Activated effector memory CD4-positive, alpha-beta T cell treated with anti-CD3 and anti-CD28 coated beads, Interleukin-2, amount 50 U/mL, for 16 hours (primary cell): ENCODE measurements at regions not wholly inside any gene's neighbourhood (a gene's known extent, or its start where the extent isn't known, plus 50 kb on each side); places are given as distances from the start of the nearest gene placed in this dataset.
"Not testable (repeated sequence)": the region's sequence is repeated elsewhere in the genome, so short reads cannot be mapped to it uniquely, and the experiment has no call there.

Source experiments
- DNase-seq: peaks from one replicate; pipeline ENCODE4 v3.0.0-alpha.2; 2020

DNA sequence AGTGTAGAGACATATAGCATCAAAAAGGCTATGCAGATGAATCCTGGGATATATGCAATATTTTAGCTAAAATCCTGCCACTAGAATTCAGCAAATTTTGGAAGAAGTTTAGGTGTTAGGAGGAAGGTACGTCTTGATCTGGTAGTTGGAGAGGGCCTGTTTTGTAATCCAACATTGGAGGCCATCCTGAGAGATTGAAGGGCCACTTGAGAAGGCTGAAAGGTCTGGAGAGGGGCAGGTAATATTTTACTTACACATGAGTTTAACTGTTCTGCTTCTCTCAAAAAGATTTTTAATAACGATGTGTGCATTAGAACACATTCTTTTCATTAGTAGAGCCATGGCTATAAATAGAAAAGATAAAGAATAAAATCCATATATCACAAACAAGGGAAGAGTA, 422.1 kb downstream of the RAB38 start:
- DNase-seq: no peak

DNA sequence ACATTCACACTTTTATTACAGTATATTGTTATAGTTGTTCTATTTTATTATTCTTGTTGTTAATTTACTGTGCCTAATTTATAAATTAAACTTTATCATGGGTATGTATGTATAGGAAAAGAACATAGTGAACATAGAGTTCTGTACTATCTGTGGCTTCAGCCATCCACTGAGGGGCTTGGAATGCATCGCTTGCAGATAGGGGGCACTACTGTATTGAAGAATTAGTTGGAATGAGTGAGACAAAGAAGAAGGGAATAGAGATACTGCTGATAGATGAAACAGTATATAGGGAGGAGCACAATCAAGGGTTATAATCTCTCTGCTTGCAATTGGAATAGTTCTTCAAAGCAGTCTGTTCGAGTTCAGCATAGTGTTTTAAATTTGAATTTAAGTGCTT, 432.2 kb downstream of the RAB38 start:
- DNase-seq: no peak

DNA sequence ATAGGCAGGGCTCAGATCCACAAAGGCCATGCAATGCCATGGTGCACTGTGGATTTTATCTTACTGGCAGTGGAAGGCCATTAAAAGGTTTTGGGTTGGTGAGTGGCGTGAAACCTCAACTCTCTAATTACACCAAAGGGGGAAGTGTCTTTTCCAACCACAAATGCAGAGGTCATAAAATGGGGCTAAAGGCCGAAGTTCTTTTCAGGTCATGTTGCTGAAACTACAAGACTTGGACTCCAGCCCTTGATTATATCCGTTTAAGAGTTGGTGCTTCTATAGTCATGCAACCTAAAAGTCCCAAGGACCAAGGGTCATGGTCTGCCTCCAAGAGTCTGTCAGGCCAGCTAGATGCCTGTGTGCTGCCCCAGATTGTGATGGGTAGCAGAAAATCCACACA, 434.3 kb downstream of the RAB38 start:
- no peak for DNase-seq

DNA sequence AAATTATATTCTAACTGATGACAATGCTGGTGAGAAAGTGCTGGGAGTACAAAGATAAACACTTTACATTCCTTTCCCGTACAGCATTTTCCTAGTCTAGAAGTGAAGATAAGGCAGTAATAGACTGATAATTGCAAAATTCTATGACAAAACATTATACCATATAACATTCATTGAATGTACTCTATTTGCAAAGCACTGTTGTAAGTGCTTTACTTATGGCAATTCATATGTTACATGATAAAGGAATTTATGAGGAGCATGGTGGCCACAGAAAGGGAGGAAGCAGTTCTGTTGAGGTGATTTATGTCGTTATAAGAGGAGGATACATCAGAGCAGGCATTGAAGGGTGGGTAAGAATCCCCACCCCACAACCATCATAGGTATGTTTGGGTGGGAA, 434.8 kb downstream of the RAB38 start:
- DNase-seq: no peak

DNA sequence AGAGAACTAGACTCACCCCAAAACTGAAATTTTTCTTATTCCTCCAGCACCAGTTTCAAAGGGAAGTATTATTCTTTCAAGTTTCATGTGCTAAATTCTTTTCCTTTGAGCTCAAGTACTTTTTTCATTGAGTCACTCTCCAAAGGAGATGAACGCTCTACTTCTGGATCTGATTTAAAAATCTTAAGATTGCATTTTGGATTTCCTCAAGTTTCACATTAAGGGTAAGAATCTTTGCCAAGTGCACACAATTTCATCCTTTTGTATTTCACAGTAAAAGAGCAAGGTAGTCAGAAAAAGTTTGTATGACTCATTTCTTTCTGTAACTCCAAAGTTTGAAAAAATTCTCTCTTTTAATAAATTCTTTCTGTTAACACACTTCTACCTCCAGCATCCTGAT, 435.5 kb downstream of the RAB38 start:
- no peak for DNase-seq

DNA sequence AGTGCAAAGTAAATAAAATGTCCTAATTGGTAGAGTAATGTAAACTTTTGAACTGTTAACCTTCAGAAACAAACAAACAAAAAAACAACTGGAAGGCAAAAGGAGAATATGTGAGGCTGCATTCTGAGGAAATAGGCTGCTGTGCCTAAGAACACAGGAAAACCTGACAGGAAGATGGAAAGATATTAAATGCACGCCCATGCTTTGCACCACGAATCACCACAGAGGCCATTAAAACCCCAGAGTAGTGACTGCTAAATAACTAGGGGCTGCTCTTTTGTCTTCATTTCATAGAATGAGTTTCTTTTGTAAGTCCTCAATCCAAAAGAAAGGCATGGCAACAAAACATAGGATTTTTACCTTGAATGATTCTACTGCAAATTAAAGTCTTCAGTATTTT, 436.0 kb downstream of the RAB38 start:
- no peak for DNase-seq

DNA sequence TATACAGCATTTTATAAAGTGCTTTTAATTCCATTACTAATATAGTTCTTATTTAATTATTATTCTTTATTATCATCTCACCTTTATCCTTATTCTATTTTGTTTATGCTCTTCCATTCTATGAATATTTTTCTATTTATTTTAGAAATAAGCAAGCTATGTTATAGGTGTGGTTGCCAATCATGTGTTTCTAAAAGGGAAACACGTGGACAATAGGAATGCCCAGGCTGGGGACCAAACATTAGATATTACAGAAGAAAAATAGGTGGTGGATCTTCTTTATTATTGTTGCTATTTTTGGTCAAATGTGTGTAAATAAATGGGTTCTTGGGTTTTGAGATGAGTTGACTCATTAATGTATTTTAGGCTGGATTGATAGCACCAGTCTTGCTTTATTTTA, 438.3 kb downstream of the RAB38 start:
- no peak for DNase-seq

DNA sequence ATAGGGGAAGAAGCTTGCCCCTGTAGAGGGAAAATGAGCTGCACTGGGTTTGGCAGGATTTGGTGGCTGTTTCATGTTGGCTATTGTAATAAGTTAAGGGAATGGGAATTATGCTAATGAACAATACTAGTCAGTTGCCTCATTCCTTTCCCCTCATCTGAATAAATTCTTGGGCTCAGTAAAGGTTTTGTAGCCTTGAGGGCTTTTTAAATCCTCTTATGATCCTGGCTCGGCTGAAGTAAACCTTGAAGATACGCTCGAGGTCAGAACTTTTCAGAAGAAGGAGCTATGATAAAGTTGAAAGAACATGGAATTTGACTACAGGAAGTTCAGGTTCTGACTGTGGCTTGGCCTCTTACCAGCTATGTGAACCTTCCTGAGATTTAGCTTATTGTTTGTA, 448.7 kb downstream of the RAB38 start:
- no peak for DNase-seq

DNA sequence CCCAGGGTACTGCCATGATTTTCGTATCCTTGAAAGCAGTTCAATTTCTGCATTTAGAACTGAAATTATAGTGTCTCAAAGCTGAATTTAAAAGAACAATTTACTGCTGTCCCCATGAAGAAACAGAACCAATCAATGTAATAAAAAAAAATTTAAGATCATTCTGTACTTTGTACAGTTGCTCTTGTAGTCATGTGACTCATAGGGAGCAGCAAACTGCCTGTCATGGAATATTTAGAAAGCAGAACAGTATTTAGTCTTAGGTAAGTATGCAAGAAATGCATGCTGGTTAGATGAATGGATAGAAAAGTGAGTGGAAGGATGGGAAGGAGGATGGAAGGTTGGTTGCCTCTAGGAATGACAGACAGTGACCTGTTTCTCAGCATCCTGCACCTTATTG, 450.9 kb downstream of the RAB38 start:
- DNase-seq: no peak

DNA sequence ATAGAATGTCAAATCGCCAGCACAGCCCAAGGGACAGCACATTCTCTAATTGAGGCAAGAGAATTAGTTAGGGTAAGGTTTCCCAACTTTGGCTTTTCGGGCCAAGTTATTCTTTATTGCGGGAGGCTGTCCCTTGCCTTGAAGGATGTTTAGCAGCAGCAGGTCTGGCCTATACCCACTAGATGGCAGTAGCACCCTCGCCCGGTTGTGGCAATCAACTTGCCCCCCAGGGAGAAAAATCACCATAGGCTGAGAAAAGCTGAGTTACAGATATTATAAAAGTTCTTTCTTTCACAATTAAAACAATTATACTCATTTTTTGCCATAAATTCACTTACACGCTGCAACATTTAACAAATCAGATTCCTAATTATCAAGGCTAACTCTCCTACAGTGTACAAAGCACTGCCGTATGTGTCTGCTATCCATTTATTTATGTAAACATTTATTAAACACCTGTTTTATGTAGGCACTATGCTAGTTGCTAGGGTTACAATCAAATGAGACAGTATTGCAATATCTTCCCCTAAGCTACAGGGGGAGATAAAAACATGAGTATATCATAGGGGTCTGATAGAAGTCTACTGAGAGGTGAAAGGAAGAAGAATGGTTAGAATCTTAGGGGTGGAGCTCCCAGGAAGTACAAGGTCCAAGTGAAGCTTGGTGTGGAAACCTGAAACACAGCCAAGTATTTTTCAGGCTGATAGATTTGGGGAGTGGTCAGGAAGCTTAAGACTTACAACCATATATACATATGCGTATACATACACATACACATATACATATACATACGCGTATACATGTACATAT, 452.3 kb downstream of the RAB38 start:
- no peak for DNase-seq

DNA sequence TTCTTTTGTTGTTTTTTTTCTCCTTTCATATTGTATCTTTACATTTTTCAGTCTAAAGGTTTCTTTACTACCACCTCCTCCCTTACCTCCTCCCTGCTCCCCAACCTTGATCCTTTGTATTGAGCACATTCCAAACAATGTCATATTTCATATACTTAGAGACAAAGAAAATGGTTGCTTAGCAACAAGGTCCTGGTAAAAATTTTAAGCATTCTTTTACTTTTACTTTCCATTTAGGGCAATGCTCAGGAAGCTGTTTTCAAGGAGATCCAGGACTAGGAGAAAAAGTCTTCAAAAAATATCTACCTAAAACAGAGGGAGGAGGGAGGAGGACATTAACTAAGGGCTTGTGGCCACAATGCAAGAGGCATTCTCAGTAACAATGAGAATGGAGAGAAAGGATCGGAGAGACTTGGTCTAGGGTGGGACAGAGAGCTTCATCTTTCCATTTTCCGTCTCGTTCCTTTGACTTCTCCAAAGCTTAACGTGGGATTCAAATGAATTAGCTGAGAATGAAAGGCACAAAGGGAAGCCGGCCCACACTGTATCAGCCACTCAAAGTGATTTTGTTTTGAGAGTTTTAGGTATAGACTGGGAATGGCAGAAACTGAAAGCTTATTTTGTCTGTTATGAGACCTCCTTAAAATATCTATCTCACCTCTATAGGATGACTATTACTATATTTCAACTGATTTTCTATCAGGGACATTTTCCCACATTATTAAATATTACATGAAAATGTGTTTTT, 455.7 kb downstream of the RAB38 start:
- DNase-seq: no peak

DNA sequence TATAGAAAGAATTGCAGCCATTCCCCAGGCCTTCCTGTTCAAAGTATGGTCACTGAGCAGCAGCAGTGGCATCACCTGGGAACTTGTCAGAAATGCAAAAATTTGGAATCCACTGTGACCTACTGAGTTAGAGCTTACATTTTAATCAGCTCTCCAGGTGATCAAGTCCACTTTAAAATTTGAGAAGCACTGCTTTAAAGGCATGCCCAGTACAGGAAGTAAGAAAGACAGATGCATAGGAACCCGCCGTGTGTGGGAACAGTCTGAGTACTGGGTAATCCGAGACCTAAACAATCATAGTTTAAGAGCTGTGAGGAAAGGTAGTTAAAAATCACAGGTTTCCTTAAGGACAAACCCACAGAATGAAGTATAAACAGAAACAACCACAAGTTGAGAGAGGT, 462.4 kb downstream of the RAB38 start:
- DNase-seq: no peak

DNA sequence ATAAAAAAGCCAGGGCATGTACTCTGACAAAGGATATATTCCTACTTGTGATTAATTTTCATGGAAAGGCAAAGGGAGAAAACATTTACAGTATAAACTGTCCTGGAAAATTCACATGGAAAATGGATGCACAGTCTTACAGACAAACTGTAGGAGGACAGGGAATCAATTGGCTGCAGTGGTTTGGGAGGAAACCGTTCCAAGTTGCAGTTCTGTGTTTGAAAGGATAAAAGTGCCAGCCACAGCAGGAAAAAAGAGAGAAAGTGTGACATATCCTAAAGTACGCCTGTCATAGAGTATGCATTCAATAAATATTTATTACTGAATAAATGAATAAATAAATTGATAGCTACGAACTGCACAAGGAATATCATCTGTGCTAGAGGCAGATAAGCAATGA, 462.9 kb downstream of the RAB38 start:
- DNase-seq: no peak

DNA sequence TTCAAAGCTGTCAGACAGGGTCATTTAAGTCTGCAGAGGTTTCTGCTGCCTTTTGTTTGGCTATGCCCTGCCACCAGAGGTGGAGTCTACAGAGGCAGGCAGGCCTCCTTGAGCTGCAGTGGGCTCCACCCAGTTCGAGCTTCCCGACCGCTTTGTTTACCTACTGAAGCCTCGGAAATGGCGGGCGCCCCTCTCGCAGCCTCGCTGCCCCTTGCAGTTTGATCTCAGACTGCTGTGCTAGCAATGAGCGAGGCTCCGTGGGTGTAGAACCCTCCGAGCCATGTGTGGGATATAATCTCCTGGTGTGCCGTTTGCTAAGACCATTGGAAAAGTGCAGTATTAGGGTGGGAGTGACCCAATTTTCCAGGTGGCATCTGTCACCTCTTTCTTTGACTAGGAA, 471.7 kb downstream of the RAB38 start:
- not testable (repeated sequence) for DNase-seq

DNA sequence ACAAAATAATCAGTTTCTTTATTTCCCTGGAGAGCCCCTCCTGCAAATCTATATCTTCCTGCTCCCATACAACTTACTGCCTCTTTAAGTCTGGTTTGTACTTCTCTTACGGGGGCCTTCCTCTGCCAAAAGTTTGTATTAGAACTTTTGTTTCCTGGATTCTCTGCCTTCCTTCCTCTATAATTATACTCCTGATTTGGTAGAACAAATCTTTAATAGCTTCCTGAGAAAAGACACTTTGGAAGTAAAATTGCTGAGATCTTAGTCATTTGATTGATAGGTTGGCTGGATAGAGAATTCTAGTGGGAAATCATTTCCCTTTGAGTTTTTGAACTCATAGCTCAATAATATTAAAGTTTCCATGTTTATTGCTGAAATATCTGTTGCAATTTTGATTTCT, 499.2 kb downstream of the RAB38 start:
- no peak for DNase-seq

DNA sequence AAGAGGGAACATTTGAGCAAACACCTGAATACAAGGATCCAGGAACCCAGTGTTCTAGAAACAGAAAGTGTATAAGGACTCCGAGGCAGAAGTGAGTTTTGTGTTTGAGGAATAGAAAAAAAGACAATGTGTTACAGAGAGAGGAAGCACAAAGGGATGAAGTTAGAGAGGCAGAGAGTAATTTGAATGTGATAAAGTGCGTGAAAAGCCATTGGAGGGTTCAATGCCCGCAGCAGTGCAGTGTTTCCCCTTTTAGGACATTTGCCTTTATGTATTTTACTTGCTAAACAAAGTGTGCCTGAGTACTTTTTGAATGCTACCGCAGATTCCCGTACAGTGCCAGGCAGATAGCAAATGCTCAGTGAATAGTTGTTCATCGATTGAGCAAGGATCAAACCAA, 508.5 kb downstream of the RAB38 start:
- no peak for DNase-seq

DNA sequence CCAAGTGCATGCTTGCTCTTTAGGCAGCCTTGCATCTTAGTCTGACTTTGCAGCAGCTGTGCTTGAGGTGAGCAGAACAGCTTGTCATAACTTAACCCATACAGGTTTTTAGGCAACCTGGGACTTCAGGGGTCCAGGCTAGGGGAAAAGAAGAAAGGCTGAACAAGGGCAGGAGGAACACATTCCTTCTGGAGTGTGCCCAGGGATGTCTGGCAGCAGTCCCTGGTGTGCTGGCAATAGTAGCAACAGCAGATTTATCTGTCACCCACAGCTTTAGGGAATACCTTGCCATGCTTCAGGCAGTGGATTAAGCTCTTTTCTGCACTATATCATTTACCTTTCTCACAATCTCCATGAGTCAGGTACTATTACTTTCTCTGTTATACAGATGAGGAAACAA, 513.0 kb downstream of the RAB38 start:
- DNase-seq: no peak

DNA sequence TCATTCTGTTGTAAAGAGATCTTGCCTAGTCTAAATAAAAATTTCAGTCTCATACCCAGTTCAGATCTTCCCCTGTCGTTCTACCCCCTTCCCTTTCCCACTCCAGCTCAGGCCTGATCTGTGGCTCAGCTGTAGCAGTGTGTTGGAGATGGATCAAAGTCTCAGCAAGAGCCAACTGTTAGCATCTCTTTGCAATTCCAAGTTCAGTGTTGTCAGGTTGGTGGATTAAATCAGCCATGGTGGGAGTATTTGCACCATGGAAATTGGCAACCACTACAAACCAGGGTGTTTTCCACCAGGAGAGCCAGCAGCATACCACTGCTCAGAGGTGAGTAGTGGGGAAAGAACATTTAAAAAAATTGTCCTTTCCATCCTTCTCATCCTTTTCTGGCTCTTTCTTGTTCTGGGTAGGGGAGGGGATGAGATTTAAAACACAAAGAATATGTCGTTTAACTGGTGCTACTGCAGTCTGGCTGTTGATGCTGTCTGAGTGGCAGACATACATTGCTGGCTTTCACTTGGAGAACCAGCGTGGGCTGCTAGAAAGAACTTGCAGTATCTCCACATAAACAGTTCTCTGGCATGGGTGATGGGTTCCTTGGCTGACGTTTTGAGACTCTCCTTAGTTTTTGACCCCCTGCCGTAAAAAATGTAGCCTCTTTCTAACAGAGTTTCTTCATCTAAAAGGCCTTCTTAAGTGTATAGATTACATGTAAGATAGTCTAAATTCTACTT, 514.1 kb downstream of the RAB38 start:
- no peak for DNase-seq

DNA sequence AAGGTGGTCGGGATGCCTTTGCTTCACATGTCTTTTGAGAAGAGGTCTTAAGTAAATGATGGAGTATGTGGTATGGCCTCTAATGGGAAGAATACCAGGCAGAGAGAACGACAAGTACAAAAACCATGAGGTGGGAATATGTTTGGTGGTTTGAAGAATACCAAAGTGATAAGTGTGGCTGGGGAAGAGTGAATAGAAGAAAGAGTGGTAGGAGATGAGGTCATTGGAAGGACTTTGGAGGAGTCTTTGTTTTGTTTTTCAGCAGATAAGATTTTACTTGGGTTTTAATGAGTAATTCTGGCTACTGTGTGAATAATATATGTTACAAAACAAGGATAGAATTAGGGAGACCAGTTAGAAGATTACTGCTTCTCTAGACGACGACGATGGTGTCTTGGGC, 515.4 kb downstream of the RAB38 start:
- no peak for DNase-seq

DNA sequence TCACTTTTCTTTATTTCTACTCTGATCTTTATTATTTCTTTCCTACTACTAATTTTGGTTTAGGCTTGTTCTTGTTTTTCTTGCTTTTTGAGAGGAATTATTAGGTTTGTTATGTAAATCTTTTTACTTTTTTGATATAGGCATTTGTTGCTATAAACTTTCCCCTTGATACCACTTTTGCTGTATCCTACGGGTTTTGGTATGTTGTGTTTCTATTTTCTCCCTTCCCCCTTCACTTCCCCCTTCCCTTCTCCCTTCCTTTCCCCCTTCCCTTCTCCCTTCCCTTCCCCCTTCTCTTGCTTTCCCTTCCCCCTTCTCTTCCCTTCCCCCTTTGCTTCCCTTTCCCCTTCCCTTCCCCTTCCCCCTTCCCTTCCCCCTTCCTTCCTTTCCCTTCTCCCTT, 529.6 kb downstream of the RAB38 start:
- DNase-seq: no peak

DNA sequence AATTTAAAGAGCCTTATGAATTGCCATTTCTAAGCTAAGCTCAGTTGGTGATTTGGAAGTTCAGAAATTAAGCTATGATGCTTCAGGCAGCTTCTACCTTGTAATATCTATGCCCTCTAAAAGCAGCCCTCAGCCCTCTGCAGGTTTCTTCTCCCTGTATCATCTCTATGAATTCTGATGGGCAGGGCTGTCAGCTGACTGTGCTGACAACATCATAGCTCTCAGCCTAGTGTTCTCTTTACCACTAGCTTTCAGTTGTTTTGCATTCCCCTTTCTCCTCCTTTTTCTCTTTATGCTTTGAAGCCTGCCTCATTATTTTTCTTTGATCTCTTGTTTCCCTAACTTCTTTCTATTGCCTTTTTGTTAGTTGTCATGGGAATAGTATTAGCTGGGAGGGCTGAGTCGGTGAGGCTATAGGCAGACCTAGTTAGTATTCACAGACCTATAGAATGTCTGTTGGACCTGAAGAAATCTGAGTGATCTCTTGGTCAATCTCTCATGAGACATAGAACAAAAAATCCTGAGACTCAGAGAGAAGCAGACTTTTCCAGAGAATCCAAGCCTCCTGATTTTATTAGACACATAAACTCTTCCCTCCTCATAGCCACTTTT, 535.4 kb downstream of the RAB38 start:
- DNase-seq: no peak

DNA sequence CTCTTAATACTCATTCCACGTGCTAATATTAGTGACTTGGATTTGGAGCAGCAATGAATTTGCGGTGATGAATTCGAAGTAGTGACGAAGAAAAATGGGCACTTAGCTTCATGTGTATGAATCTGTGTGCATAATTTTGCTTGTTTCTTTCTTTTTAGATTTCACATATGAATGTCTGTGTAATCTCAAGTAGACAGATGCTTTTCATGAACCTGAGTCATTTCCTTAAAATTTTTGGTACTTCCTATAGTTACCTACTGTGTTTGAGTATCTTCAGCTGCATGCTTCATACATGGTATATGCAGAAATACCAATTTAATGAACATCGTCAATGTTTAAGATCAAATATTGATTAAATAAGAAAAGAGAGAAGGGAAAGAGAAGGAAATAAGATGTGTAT, 540.2 kb downstream of the RAB38 start:
- DNase-seq: no peak

DNA sequence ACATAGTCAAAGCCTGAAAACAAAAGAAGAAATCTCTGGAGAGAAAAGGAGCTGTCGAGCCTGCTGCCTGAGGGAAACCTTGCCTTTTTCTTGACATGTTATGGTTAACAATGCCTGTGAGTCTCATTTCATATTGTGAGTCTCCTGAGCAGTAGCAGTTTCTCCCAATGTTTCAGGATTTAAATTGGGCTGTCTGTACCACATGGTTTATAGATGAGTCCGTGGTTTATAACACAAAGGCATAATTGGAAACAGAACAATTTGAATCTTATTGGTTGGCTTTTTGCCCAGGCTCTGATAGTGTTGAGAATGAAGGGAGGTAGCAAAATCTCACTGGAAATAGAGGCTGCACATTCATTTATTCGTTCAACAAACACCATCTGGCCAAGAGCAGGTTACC, 540.9 kb downstream of the RAB38 start:
- DNase-seq: no peak

DNA sequence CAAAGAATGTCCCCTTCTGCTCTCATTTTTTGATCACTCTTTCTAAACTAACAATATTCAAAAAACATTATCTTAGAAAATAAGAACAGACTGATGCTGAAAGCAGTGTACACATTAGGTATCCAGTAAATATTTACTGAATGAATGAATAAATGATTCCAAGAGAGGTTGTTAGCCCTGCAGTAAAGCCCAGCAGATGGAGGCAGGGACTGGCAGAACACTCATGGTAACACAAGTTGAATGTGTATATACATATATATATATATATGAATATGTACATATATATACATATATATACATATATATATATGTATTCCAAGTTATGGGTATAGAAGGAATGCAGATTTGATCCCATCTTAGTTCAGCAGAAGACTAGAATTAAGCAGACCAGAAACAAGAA, 546.3 kb downstream of the RAB38 start:
- no peak for DNase-seq
